ENCODE measurements at regions not wholly inside any gene's neighbourhood (a gene's known extent, or its start where the extent isn't known, plus 50 kb on each side); places are given as distances from the start of the nearest gene placed in this dataset.
"Not testable (repeated sequence)": the region's sequence is repeated elsewhere in the genome, so short reads cannot be mapped to it uniquely, and the experiment has no call there.

GRCh38 chr7:93830141-93830925 is 60.2 kb downstream of the TFPI2 start:
- no peak for DNase-seq

- DNase-seq = no peak
These were observed 62.3 kb downstream of the TFPI2 start for GRCh38 chr7:93828260-93828659.

GRCh38 chr7:93823621-93824020 is 66.9 kb downstream of the TFPI2 start:
- DNase-seq = no peak

GRCh38 chr7:93821463-93821862 is 69.1 kb downstream of the TFPI2 start:
- DNase-seq = no peak

- no peak for DNase-seq
These were observed 70.9 kb downstream of the TFPI2 start for GRCh38 chr7:93819699-93820098.

GRCh38 chr7:93817526-93817925 is 73.0 kb downstream of the TFPI2 start:
- DNase-seq = no peak

- DNase-seq = no peak
These were observed 73.5 kb downstream of the TFPI2 start for GRCh38 chr7:93817004-93817403.

- no peak for DNase-seq
These were observed 77.0 kb downstream of the TFPI2 start for GRCh38 chr7:93813514-93813913.

- no peak for DNase-seq
These were observed 78.5 kb downstream of the TFPI2 start for GRCh38 chr7:93812061-93812460.

- no peak for DNase-seq
These were observed 79.4 kb downstream of the TFPI2 start for GRCh38 chr7:93811198-93811597.

- no peak for DNase-seq
These were observed 80.0 kb downstream of the TFPI2 start for GRCh38 chr7:93810561-93810960.

GRCh38 chr7:93804726-93805125 is 85.8 kb downstream of the TFPI2 start:
- DNase-seq = no peak

- DNase-seq = no peak
These were observed 90.7 kb downstream of the TFPI2 start for GRCh38 chr7:93799750-93800357.

GRCh38 chr7:93793084-93793697 is 97.4 kb downstream of the TFPI2 start:
- not testable (repeated sequence) for DNase-seq

- DNase-seq = no peak
These were observed 111.4 kb downstream of the TFPI2 start for GRCh38 chr7:93779115-93779514.

- DNase-seq = no peak
These were observed 112.2 kb downstream of the TFPI2 start for GRCh38 chr7:93778384-93778783.

GRCh38 chr7:93773446-93773845 is 117.1 kb downstream of the TFPI2 start:
- DNase-seq = no peak

GRCh38 chr7:93765475-93765874 is 125.1 kb downstream of the TFPI2 start:
- no peak for DNase-seq

- DNase-seq = no peak
These were observed 131.9 kb downstream of the TFPI2 start for GRCh38 chr7:93758631-93759030.

GRCh38 chr7:93757426-93757825 is 133.1 kb downstream of the TFPI2 start:
- DNase-seq = no peak

GRCh38 chr7:93756890-93757289 is 133.7 kb downstream of the TFPI2 start:
- no peak for DNase-seq

- no peak for DNase-seq
These were observed 139.1 kb downstream of the TFPI2 start for GRCh38 chr7:93751421-93751820.

- no peak for DNase-seq
These were observed 139.6 kb downstream of the TFPI2 start for GRCh38 chr7:93750986-93751385.

- DNase-seq = no peak
These were observed 143.5 kb downstream of the TFPI2 start for GRCh38 chr7:93747019-93747418.

Measured in activated CD4-positive, alpha-beta T cell treated with anti-CD3 and anti-CD28 coated beads for 48 hours (primary cell).